HEK293 (cell line): ENCODE measurements at regions not wholly inside any gene's neighbourhood (a gene's known extent, or its start where the extent isn't known, plus 50 kb on each side); places are given as distances from the start of the nearest gene placed in this dataset.

Source experiments
- CTCF ChIA-PET: fragments of 350-600 bp; formaldehyde crosslinking; extraction: SDS; loops from one replicate; lab custom pipeline; 2021; ENCODE audit warnings: antibody characterized with exemption; lab: Yijun Ruan, JAX
- POLR2A ChIA-PET: fragments of 300-600 bp; formaldehyde crosslinking; extraction: SDS; loops from one replicate; lab custom pipeline; 2020; ENCODE audit warnings: antibody characterized with exemption, inconsistent platforms; lab: Yijun Ruan, JAX
- H3K27ac ChIP-seq: fragments of 200-500 bp; sonication (Bioruptor generic); 2 replicates; pipeline ENCODE4 v1.5.1; 2014; ENCODE audit warnings: low read depth, low read length, control low read depth, inconsistent platforms; ENCODE audit errors: extremely low read depth
- H3K36me3 ChIP-seq, 2 experiments: fragments of 200-500 bp in 1 of 2; sonication (Bioruptor generic) in 1 of 2; 1 replicate in 1 of 2; 2 replicates in 1 of 2; pipeline ENCODE4 v1.5.1; 2014 to 2017; ENCODE audit warnings: inconsistent platforms in 2 of 2, low read length in 2 of 2; ENCODE audit not compliant: control insufficient read depth in 2 of 2, insufficient read depth in 1 of 2
- H3K4me1 ChIP-seq: fragments of 200-500 bp; sonication (Bioruptor generic); 2 replicates; pipeline ENCODE4 v1.5.1; 2014; ENCODE audit warnings: mild to moderate bottlenecking, low read length, inconsistent platforms; ENCODE audit not compliant: control insufficient read depth, insufficient read depth
- H3K4me3 ChIP-seq: 2 replicates; pipeline ENCODE4 v1.5.1; 2011; ENCODE audit warnings: low read depth, mild to moderate bottlenecking, control low read depth, low read length, moderate library complexity
- H3K9me3 ChIP-seq: fragments of 200-500 bp; sonication (Bioruptor generic); 2 replicates; pipeline ENCODE4 v1.5.1; 2014; ENCODE audit warnings: low read depth, low read length, inconsistent platforms; ENCODE audit not compliant: control insufficient read depth, insufficient read depth
- HOXA7 ChIP-seq: sonication (generic); formaldehyde crosslinking; IDR thresholded peaks from 2 replicates; pipeline ENCODE4 v1.8.1; 2022; ENCODE audit warnings: missing genetic modification reagents, borderline replicate concordance
- TRIM28 ChIP-seq: IDR thresholded peaks from 2 replicates; pipeline ENCODE4 v1.6.1; 2011; ENCODE audit warnings: low read length, control low read depth, borderline replicate concordance
- ZFP3 ChIP-seq: fragments of 450-650 bp; formaldehyde crosslinking; IDR thresholded peaks from 2 replicates; pipeline ENCODE4 v1.5.1; 2016; ENCODE audit warnings: low read depth, missing biosample characterization, missing genetic modification characterization
- ZNF155 ChIP-seq: fragments of 450-650 bp; formaldehyde crosslinking; IDR thresholded peaks from 2 replicates; pipeline ENCODE4 v1.5.1; 2016; ENCODE audit warnings: missing biosample characterization, missing genetic modification characterization
- ZNF184 ChIP-seq: fragments of 450-650 bp; IDR thresholded peaks from 2 replicates; pipeline ENCODE4 v1.5.1; 2018; ENCODE audit warnings: missing biosample characterization, mild to moderate bottlenecking, missing genetic modification characterization
- ZNF274 ChIP-seq, 2 experiments: fragments of 200-500 bp in 1 of 2; fragments of 450-650 bp in 1 of 2; sonication (Bioruptor generic) in 1 of 2; formaldehyde crosslinking in 1 of 2; IDR thresholded peaks; 2 replicates each; pipeline versions ENCODE4 v1.5.1 to v1.6.1; 2014 to 2016; ENCODE audit warnings: borderline replicate concordance in 1 of 2, inconsistent platforms in 1 of 2, low read length in 1 of 2, missing biosample characterization in 1 of 2, missing genetic modification characterization in 1 of 2
- ZNF354C ChIP-seq: fragments of 450-650 bp; formaldehyde crosslinking; IDR thresholded peaks from 2 replicates; pipeline ENCODE4 v1.5.1; 2016; ENCODE audit warnings: missing biosample characterization, missing genetic modification characterization, low read depth, borderline replicate concordance
- ZNF394 ChIP-seq: fragments of 450-650 bp; formaldehyde crosslinking; IDR thresholded peaks from 2 replicates; pipeline ENCODE4 v1.5.1; 2016; ENCODE audit warnings: missing biosample characterization, missing genetic modification characterization, mild to moderate bottlenecking, moderate library complexity, borderline replicate concordance
- ZNF501 ChIP-seq: fragments of 450-650 bp; formaldehyde crosslinking; IDR thresholded peaks from 2 replicates; pipeline ENCODE4 v1.5.1; 2016; ENCODE audit warnings: missing biosample characterization, missing genetic modification characterization
- ZNF514 ChIP-seq: fragments of 450-650 bp; formaldehyde crosslinking; IDR thresholded peaks from 2 replicates; pipeline ENCODE4 v1.5.1; 2016; ENCODE audit warnings: missing biosample characterization, missing genetic modification characterization
- ZNF529 ChIP-seq: fragments of 450-650 bp; formaldehyde crosslinking; IDR thresholded peaks from 2 replicates; pipeline ENCODE4 v1.5.1; 2017; ENCODE audit warnings: missing genetic modification characterization, missing biosample characterization; ENCODE audit not compliant: insufficient replicate concordance
- ZNF530 ChIP-seq: fragments of 450-650 bp; formaldehyde crosslinking; IDR thresholded peaks from 2 replicates; pipeline ENCODE4 v1.5.1; 2016; ENCODE audit warnings: low read depth, missing biosample characterization, missing genetic modification characterization
- ZSCAN16 ChIP-seq: fragments of 450-650 bp; formaldehyde crosslinking; IDR thresholded peaks from 2 replicates; pipeline ENCODE4 v1.5.1; 2016; ENCODE audit warnings: missing biosample characterization, missing genetic modification characterization
- TF ChIP-seq, protein P1 (sequence below): fragments of 450-650 bp; formaldehyde crosslinking; IDR thresholded peaks from 2 replicates; pipeline ENCODE4 v1.5.1; 2016; ENCODE audit warnings: missing biosample characterization, missing genetic modification characterization
- TF ChIP-seq, protein P2 (sequence below): fragments of 450-650 bp; formaldehyde crosslinking; IDR thresholded peaks from 2 replicates; pipeline ENCODE4 v1.5.1; 2016; ENCODE audit warnings: missing biosample characterization, missing genetic modification characterization, borderline replicate concordance
- TF ChIP-seq, protein P3 (sequence below): fragments of 450-650 bp; formaldehyde crosslinking; IDR thresholded peaks from 2 replicates; pipeline ENCODE4 v1.5.1; 2016; ENCODE audit warnings: missing biosample characterization, missing genetic modification characterization
- TF ChIP-seq, protein P4 (sequence below): IDR thresholded peaks from 2 replicates; pipeline ENCODE4 v1.6.1; 2011; ENCODE audit warnings: mild to moderate bottlenecking, low read depth, low read length, borderline replicate concordance
- TF ChIP-seq, protein P5 (sequence below): fragments of 450-650 bp; formaldehyde crosslinking; IDR thresholded peaks from 2 replicates; pipeline ENCODE4 v1.5.1; 2016; ENCODE audit warnings: missing biosample characterization, missing genetic modification characterization

DNA sequence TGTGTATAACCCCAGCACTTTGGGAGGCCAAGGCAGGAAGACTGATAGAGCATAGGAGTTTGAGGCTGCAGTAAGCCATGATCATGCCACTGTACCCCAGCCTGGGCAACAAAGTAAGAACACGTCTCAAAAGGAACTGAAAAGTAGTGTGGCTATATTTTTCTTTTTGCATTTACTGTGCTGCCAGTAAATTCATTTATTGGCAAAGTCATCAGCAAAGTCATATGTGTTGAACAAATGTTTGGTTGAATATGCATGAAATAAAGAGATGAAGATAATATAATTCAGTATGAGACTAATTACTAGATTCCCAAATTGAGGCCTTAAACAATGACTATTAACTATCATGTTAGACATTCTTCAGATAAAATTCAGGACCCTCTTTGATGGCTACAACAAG is 829.1 kb downstream of the PCDH7 start (continued):
- TF ChIP-seq, protein P1, sequence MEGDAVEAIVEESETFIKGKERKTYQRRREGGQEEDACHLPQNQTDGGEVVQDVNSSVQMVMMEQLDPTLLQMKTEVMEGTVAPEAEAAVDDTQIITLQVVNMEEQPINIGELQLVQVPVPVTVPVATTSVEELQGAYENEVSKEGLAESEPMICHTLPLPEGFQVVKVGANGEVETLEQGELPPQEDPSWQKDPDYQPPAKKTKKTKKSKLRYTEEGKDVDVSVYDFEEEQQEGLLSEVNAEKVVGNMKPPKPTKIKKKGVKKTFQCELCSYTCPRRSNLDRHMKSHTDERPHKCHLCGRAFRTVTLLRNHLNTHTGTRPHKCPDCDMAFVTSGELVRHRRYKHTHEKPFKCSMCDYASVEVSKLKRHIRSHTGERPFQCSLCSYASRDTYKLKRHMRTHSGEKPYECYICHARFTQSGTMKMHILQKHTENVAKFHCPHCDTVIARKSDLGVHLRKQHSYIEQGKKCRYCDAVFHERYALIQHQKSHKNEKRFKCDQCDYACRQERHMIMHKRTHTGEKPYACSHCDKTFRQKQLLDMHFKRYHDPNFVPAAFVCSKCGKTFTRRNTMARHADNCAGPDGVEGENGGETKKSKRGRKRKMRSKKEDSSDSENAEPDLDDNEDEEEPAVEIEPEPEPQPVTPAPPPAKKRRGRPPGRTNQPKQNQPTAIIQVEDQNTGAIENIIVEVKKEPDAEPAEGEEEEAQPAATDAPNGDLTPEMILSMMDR (tag by site-specific recombination) = no peak
- TF ChIP-seq ZNF184 (tag by site-specific recombination) (no peak), ZNF514 (tag by site-specific recombination) (no peak), ZNF274 (IDR thresholded peaks at IDR 0.05; ENCODE audit: low read length) (no peak), ZNF274 (tag by site-specific recombination; IDR thresholded peaks at IDR 0.05; ENCODE audit: borderline replicate concordance) (no peak), ZNF501 (no peak), ZNF530 (tag by site-specific recombination) (no peak), TRIM28 (no peak), ZNF155 (tag by site-specific recombination) (no peak), HOXA7 (CRISPR knock-in tag) (no peak), ZFP3 (tag by site-specific recombination) (no peak), ZNF529 (tag by site-specific recombination) (no peak), ZSCAN16 (tag by site-specific recombination) (no peak)
- TF ChIP-seq, protein P2, sequence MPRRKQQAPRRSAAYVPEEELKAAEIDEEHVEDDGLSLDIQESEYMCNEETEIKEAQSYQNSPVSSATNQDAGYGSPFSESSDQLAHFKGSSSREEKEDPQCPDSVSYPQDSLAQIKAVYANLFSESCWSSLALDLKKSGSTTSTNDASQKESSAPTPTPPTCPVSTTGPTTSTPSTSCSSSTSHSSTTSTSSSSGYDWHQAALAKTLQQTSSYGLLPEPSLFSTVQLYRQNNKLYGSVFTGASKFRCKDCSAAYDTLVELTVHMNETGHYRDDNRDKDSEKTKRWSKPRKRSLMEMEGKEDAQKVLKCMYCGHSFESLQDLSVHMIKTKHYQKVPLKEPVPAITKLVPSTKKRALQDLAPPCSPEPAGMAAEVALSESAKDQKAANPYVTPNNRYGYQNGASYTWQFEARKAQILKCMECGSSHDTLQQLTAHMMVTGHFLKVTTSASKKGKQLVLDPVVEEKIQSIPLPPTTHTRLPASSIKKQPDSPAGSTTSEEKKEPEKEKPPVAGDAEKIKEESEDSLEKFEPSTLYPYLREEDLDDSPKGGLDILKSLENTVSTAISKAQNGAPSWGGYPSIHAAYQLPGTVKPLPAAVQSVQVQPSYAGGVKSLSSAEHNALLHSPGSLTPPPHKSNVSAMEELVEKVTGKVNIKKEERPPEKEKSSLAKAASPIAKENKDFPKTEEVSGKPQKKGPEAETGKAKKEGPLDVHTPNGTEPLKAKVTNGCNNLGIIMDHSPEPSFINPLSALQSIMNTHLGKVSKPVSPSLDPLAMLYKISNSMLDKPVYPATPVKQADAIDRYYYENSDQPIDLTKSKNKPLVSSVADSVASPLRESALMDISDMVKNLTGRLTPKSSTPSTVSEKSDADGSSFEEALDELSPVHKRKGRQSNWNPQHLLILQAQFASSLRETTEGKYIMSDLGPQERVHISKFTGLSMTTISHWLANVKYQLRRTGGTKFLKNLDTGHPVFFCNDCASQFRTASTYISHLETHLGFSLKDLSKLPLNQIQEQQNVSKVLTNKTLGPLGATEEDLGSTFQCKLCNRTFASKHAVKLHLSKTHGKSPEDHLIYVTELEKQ (tag by site-specific recombination) = no peak
- TF ChIP-seq, protein P3, sequence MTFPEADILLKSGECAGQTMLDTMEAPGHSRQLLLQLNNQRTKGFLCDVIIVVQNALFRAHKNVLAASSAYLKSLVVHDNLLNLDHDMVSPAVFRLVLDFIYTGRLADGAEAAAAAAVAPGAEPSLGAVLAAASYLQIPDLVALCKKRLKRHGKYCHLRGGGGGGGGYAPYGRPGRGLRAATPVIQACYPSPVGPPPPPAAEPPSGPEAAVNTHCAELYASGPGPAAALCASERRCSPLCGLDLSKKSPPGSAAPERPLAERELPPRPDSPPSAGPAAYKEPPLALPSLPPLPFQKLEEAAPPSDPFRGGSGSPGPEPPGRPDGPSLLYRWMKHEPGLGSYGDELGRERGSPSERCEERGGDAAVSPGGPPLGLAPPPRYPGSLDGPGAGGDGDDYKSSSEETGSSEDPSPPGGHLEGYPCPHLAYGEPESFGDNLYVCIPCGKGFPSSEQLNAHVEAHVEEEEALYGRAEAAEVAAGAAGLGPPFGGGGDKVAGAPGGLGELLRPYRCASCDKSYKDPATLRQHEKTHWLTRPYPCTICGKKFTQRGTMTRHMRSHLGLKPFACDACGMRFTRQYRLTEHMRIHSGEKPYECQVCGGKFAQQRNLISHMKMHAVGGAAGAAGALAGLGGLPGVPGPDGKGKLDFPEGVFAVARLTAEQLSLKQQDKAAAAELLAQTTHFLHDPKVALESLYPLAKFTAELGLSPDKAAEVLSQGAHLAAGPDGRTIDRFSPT (tag by site-specific recombination) = no peak

DNA sequence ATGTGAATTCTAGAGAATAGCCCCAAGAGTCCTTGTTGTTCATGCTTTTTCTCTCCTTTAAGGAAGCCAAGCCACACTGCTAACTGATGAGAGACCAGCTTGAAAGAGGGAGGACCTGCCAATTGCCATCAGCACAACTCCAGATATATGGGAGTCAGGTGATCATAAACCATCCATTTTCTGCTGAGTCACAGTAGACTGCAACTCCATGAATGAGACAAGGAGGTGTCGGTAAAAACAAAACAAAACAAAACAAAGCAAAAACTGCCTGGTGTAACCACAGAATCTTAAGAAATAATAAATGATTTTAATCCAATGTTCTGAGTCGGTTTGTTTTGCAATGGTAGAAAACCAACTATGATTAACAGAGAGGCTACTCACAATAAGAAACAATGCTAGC is 837.3 kb downstream of the PCDH7 start:
- ChIA-PET POLR2A (no interaction called here), CTCF (no interaction called here)
- H3K27ac ChIP-seq = no peak overlapping the region
- H3K36me3 ChIP-seq = no peaks in the 10 kb centered on the region
- H3K4me3 ChIP-seq = no peak overlapping the region
- TF ChIP-seq ZNF394 (tag by site-specific recombination) (no peak), ZNF354C (no peak)
- TF ChIP-seq, protein P4, sequence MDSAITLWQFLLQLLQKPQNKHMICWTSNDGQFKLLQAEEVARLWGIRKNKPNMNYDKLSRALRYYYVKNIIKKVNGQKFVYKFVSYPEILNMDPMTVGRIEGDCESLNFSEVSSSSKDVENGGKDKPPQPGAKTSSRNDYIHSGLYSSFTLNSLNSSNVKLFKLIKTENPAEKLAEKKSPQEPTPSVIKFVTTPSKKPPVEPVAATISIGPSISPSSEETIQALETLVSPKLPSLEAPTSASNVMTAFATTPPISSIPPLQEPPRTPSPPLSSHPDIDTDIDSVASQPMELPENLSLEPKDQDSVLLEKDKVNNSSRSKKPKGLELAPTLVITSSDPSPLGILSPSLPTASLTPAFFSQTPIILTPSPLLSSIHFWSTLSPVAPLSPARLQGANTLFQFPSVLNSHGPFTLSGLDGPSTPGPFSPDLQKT = no peak
- TF ChIP-seq, protein P5, sequence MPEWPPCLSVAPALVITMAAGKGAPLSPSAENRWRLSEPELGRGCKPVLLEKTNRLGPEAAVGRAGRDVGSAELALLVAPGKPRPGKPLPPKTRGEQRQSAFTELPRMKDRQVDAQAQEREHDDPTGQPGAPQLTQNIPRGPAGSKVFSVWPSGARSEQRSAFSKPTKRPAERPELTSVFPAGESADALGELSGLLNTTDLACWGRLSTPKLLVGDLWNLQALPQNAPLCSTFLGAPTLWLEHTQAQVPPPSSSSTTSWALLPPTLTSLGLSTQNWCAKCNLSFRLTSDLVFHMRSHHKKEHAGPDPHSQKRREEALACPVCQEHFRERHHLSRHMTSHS (tag by site-specific recombination) = no peak
- no peaks in the 10 kb centered on the region for H3K4me1 ChIP-seq
- no peaks in the 10 kb centered on the region for H3K9me3 ChIP-seq
